GM06990 (cell line): ENCODE measurements at regions not wholly inside any gene's neighbourhood (a gene's known extent, or its start where the extent isn't known, plus 50 kb on each side); places are given as distances from the start of the nearest gene placed in this dataset.

Experiments
- DNase-seq: peaks from one replicate; pipeline ENCODE4 v3.0.0-alpha.2; 2011; ENCODE audit not compliant: insufficient read length; ENCODE audit errors: extremely low read depth
- H3K27me3 ChIP-seq: replicated peaks from 2 replicates; pipeline ENCODE4 v1.6.0; 2011; ENCODE audit warnings: low read length; ENCODE audit not compliant: control insufficient read depth, insufficient read depth
- H3K36me3 ChIP-seq: 2 replicates; pipeline ENCODE4 v1.5.1; 2011; ENCODE audit warnings: low read length; ENCODE audit not compliant: control insufficient read depth, insufficient read depth
- H3K4me3 ChIP-seq: replicated peaks from 2 replicates; pipeline ENCODE4 v1.5.1; 2011; ENCODE audit warnings: low read depth, mild to moderate bottlenecking, control low read depth, low read length
- TF ChIP-seq, protein P1 (sequence below): IDR thresholded peaks from 2 replicates; pipeline ENCODE4 v1.5.1; 2011; ENCODE audit warnings: low read length, control low read depth, mild to moderate bottlenecking, inconsistent platforms; ENCODE audit not compliant: insufficient read depth, poor library complexity, severe bottlenecking

DNA sequence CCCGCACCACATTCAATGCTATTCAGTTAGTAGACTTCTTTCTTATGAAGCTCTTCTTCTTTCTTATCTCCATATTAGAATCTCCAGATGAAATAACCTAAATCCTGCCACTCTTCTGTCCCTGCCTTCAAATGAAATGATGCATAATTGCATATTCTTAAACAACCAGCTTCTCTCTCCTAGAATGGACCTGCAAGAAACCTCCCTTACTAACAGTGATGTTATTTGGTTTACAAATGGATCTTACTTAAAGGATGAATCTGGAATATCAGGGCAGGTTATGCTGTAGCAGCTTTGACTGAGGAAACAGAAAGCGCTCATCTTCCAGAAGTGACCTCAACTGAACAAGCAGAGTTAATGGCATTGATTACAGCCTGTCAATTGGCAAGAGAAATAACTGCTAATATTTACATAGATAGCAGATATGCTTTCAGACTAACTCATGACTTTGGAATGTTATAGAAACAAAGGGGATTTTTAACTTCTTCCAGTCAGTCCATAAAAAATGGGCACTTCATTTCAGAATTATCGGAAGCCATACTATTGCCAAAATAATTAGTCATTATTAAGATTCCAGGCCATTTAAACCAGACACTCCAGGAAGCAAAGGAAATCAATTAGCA lies 755.7 kb upstream of the HS6ST1 start:
- Histone ChIP-seq H3K36me3 (no peaks in the 10 kb centered on the region), H3K4me3 (no peak overlapping the region), H3K27me3 (no peaks in the 10 kb centered on the region)
- DNase-seq = no peak
- TF ChIP-seq, protein P1, sequence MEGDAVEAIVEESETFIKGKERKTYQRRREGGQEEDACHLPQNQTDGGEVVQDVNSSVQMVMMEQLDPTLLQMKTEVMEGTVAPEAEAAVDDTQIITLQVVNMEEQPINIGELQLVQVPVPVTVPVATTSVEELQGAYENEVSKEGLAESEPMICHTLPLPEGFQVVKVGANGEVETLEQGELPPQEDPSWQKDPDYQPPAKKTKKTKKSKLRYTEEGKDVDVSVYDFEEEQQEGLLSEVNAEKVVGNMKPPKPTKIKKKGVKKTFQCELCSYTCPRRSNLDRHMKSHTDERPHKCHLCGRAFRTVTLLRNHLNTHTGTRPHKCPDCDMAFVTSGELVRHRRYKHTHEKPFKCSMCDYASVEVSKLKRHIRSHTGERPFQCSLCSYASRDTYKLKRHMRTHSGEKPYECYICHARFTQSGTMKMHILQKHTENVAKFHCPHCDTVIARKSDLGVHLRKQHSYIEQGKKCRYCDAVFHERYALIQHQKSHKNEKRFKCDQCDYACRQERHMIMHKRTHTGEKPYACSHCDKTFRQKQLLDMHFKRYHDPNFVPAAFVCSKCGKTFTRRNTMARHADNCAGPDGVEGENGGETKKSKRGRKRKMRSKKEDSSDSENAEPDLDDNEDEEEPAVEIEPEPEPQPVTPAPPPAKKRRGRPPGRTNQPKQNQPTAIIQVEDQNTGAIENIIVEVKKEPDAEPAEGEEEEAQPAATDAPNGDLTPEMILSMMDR = no peak

DNA sequence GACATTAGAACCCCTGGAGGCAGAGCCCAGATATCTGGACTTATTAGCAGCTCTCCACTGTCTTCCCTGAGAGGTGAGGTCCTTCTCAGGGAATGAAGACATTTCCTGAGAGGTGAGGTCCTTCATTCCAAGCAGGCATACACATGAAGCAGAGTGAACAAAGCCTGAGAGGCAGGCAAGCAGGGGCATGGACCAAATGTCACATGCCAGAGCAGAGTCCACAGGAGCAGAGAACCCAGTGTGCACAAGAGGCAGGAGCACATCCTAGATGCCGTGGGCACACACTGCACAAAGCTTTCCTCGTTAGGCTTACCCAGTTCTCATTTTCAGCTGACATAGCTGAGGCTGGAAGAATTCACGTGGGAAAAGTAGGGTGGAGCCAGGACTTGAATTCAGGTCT lies 759.9 kb upstream of the HS6ST1 start:
- TF ChIP-seq, protein P1 = no peak
- Histone ChIP-seq H3K27me3 (no peaks in the 10 kb centered on the region), H3K4me3 (no peak overlapping the region), H3K36me3 (no peaks in the 10 kb centered on the region)
- no peak for DNase-seq

DNA sequence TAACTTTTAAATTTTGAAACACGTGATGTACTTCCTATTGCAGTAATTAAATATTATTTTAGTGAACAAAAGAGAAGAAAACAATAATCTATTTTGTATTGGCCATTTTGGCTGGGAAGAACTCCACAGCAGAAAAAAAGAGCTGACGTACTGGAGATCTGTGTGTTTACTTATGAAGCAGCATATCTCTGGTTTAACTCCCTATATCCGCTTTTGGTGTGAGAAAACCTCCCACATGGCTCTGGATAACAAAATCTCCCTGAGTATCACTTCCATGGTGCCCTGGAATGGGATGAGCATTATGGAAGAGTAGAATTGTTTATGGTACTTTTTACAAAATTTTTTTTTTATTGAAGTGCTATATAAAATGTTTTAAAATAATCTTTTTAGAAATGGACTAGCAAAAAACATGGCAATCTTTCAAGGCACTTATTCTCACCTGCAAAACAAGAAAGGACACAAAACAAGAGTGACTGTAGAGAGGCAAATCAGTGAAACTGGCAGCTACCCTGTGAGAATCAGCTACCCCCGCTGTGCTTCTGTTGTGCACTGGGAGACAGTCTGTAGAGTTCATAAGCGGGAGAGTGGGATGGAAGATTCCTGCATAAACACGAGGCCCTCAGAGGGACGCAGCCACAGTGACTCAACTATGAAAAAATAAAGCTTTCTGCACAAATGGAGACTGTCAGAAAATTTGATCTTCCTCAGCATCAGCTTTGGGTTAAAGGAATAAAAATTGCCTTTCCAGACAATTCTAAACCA lies 762.2 kb upstream of the HS6ST1 start:
- no peak for DNase-seq
- TF ChIP-seq, protein P1 = no peak
- no peak overlapping the region for H3K4me3 ChIP-seq
- H3K27me3 ChIP-seq = no peaks in the 10 kb centered on the region
- H3K36me3 ChIP-seq = no peaks in the 10 kb centered on the region

DNA sequence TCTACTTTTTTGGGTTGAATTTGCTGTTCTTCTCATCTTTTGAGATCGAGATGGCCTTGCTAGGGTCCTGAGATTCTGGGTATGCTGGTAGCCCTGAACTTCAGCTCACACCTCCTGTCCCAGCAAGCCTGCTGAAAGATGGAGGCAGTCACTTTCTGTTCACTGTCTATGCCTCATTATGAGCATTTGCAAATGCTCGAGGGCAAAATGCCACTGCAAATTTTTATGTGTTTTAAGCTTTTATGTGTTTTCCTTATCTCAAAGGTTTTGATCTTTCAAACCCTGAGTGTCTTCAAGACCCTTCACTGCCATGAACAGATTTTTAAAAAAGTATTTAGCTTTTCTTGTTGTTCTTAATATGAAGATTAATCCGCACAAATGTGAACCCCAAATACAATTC lies 766.7 kb upstream of the HS6ST1 start:
- no peaks in the 10 kb centered on the region for H3K27me3 ChIP-seq
- H3K4me3 ChIP-seq = no peak overlapping the region
- TF ChIP-seq, protein P1 = no peak
- no peak for DNase-seq
- no peaks in the 10 kb centered on the region for H3K36me3 ChIP-seq

DNA sequence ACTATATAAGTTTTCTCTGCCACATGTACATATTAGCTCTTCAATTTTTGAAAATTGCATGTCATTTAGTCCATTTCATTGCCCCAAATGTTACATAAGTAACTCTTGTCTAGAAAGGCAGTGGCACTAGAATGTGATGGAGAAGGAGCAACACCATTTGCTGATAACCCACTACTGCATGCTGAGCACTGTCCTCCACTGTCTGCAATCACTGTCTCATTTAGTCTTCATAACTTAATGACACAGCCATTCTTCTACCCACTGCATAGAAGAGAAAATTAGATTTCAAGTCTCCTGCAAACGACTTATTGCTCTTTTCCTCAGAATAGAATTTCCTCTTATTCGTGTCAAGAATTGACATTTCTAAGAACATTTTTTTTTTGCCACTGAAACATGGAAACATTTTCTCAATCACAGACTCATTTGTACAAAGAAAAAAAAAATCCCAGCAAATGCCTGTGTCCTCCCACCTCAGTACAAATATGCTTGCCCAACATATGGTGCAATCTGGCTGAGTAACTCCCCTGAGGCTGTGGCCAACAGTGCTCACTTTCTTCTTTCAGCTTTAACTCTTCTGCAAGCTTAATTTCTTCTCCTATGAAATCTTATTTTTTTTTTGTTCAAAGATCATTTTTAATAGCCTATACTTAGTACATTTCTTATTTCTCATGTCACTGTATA lies 768.6 kb upstream of the HS6ST1 start:
- Histone ChIP-seq H3K27me3 (no peaks in the 10 kb centered on the region), H3K36me3 (no peaks in the 10 kb centered on the region), H3K4me3 (no peak overlapping the region)
- TF ChIP-seq, protein P1 = no peak
- DNase-seq = no peak
